COLO829 (cell line): ENCODE measurements at regions not wholly inside any gene's neighbourhood (a gene's known extent, or its start where the extent isn't known, plus 50 kb on each side); places are given as distances from the start of the nearest gene placed in this dataset.
"Not testable (repeated sequence)": the region's sequence is repeated elsewhere in the genome, so short reads cannot be mapped to it uniquely, and the experiment has no call there.

Source experiments
- DNase-seq: peaks from one replicate; pipeline ENCODE4 v3.0.0; 2012; ENCODE audit warnings: low spot score

DNA sequence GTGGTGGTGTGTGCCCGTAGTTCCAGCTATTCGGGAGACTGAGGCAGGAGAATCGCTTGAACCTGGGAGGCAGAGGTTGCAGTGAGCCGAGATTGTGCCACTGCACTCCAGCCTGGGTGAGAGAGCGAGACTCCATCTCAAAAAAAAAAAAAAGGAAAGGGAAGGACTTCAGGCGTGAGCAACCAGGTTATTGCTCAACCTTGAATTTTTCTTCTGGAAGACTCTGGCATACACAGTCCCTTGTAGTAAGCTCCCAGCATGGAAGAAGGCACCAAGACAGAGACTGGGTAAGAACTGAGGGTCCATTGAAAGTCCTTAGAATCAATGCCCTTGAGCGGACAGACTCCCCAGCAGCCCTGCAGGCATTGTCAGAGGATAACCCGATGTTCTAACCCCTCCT is 75.0 kb downstream of the C9orf50 start:
- not testable (repeated sequence) for DNase-seq

- no peak for DNase-seq
Measured at GRCh38 chr9:129544761-129545160, 76.1 kb downstream of the C9orf50 start.

- no peak for DNase-seq
Measured at GRCh38 chr9:129542741-129543140, 78.2 kb downstream of the C9orf50 start.

GRCh38 chr9:129541270-129541669 is 79.6 kb downstream of the C9orf50 start:
- DNase-seq: no peak

- DNase-seq: no peak
Measured at GRCh38 chr9:129539446-129539845, 81.5 kb downstream of the C9orf50 start.

DNA sequence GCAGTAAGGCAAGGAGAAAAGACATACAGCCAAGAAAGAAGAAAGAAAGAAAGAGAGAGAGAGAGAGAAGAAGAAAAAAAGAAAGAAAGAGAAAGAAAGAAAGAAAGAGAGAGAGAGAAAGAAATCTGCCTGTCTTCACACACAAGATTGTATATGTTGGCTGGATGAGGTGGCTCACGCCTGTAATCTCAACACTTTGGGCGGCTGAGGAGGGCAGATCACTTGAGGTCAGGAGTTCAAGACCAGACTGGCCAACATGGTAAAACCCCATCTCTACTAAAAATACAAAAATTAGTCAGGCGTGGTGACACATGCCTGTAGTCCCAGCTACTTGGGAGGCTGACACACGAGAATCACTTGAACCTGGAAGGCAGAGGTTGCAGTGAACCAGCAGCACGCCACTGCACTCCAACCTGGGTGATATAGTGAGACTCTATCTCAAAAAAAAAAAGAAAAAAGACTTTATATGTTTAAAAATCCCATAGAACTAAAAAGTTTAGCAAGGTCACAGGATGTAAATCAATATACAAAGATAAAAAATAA is 89.0 kb downstream of the C9orf50 start:
- DNase-seq: not testable (repeated sequence)

- DNase-seq: not testable (repeated sequence)
Measured at GRCh38 chr9:129527955-129528354, 92.9 kb downstream of the C9orf50 start.

- DNase-seq: no peak
Measured at GRCh38 chr9:129525656-129526196, 95.2 kb downstream of the C9orf50 start.

GRCh38 chr9:129524582-129525270 is 96.2 kb downstream of the C9orf50 start:
- no peak for DNase-seq

GRCh38 chr9:129523943-129524581 is 96.8 kb downstream of the C9orf50 start:
- DNase-seq: no peak

GRCh38 chr9:129522351-129522750 is 98.5 kb downstream of the C9orf50 start:
- no peak for DNase-seq

- no peak for DNase-seq
Measured at GRCh38 chr9:129520082-129520481, 100.8 kb downstream of the C9orf50 start.

- no peak for DNase-seq
Measured at GRCh38 chr9:129518074-129518473, 102.8 kb downstream of the C9orf50 start.

GRCh38 chr9:129517006-129517405 is 103.9 kb downstream of the C9orf50 start:
- DNase-seq: no peak

DNA sequence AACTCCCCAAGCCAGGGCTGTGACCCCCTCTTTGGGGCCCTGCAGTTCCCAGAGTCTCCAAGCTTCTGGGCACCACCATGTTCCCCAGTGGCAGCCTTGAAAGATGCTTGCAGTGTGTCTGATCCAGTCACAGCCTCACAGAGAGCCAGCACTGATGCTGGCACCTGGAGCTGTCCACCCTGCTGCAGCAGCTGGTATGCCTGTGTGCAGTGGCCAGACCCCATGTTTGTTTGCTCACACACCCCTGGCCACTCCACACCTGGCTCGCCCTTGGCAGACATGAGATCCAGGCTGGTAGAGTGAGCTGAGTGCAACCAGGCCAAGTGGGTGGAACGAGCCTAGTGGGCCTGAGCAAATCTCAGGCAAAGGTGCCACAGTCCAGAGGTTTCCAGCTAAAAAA is 106.0 kb downstream of the C9orf50 start:
- DNase-seq: no peak

- no peak for DNase-seq
Measured at GRCh38 chr9:129514497-129514867, 106.4 kb downstream of the C9orf50 start.

GRCh38 chr9:129513856-129514496 is 106.9 kb downstream of the C9orf50 start:
- DNase-seq: no peak

- DNase-seq: no peak
Measured at GRCh38 chr9:129513282-129513681, 107.6 kb downstream of the C9orf50 start.

DNA sequence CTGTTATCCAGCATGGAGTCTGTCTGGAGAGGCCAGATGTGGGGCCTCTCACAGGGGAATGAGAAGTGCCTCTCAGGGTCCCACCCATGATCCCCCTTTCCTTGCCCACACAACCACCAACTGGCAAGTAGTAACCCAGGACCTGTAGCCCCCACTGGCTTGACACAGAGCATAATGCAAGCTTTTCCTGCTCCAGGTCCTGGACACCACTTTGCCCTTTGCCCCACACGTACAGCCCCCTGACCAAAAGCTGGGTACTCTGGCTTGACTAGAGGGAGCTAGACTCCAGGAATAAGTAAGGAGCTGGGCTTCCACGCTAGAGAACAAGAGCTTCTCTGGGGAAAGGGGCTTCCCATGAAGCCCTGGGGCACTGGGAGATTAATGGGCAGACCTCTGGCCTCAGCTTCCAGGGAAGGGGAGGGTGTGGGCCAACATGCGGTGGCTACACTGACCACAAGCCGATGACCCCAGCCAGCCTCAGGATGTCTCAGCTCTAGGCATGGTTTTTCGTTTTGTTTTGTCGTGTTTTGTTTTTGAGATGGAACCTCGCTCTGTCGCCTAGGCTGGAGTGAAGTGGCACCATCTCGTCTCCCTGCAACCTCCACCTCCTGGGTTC is 109.5 kb downstream of the C9orf50 start:
- no peak for DNase-seq

DNA sequence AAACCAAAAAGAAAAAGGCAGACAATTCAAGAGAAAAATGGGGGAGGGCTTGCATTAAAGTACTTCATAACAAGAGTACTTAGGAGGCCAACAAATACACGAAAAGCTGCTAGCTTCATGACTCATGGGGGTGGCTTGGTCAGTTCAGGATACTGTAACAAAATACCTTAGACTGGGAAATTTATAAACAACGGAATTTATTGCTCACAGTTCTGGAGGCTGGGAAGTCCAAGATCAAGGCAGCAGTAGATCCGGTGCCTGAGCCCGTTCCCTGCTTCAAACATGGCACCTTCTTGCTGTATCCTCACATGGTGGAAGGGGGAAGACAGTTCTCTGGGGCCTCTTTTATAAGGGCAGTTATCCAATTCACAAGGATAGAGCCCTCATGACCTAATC is 111.4 kb downstream of the C9orf50 start:
- DNase-seq: no peak

DNA sequence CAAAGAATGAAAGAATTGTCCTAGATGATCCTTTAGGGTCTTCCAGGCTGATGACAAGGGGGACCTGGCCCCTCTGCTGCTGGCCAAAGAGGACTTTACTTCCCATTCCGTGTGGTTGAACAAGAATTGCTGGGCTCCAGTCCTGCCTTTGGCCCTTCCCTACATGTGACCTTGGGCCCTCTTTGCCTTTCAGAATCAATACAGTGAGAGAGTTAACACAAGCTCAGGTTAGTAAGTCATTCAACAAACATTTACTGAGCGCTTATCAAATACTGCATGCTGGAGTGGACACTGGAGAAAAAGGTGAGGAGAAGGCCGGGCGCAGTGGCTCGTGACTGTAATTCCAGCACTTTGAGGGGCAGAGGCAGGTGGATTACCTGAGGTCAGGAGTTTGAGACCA is 113.1 kb downstream of the C9orf50 start:
- DNase-seq: no peak

DNA sequence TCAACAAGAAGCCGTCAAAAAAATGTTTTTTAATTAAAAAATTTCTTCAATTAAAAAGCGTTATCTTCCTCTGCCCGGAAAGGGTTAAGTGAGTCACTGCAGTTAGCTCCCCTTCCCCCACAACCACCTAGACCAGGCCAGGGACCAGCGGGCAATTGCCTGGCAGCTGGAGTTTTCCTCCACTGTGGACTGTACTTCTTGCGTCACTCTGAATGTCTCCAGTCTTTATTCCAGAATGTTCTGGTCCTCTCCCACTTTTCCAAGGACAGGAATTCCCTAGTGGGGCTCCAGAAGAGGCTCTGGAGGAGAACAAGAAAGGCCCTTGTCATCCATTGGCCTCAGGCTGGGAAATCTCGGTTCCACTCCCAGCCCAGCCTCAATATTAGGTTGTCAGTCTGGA is 114.0 kb downstream of the C9orf50 start:
- DNase-seq: no peak
